IMR-90 (cell line): ENCODE measurements at regions not wholly inside any gene's neighbourhood (a gene's known extent, or its start where the extent isn't known, plus 50 kb on each side); places are given as distances from the start of the nearest gene placed in this dataset.

Source experiments
- ATAC-seq: fragments of 200-7000 bp; cut with Tn5 transposase; 2 replicates; pipeline ENCODE4 v1.9.1; 2020; ENCODE audit warnings: low read depth, mild to moderate bottlenecking, moderate library complexity
- BruUV-seq: library from RNA; stranded (reverse); fragments of 400-500 nt; replicated peaks from 2 replicates; lab custom pipeline; 2021; lab: Mats Ljungman, UMichigan
- CTCF ChIA-PET: fragments of 300-600 bp; formaldehyde crosslinking; extraction: SDS; loops from one replicate; lab custom pipeline; 2021; ENCODE audit warnings: antibody characterized with exemption; lab: Yijun Ruan, JAX
- POLR2A ChIA-PET: fragments of 300-600 bp; sonication (Branson Sonifier 250); formaldehyde crosslinking; loops from one replicate; lab custom pipeline; 2022; ENCODE audit warnings: antibody characterized with exemption; ENCODE audit not compliant: unreplicated experiment; lab: Charles Lee
- DNase-seq: peaks from one replicate; pipeline ENCODE4 v3.0.0; 2013
- H2AFZ ChIP-seq: replicated peaks from 2 replicates; pipeline ENCODE3; 2013; ENCODE audit warnings: low read length, mild to moderate bottlenecking; ENCODE audit not compliant: poor library complexity
- H2AK5ac ChIP-seq: 2 replicates; pipeline ENCODE4 v1.6.1; 2013; ENCODE audit warnings: low read depth, low read length, inconsistent platforms
- H2AK9ac ChIP-seq: replicated peaks from 2 replicates; pipeline ENCODE3; 2013; ENCODE audit warnings: mild to moderate bottlenecking, low read depth, low read length, moderate library complexity; ENCODE audit not compliant: poor library complexity
- H2BK120ac ChIP-seq: 2 replicates; pipeline ENCODE4 v1.6.1; 2013; ENCODE audit warnings: low read depth, low read length, inconsistent platforms
- H2BK15ac ChIP-seq: 3 replicates; pipeline ENCODE4 v1.6.1; 2013; ENCODE audit warnings: low read depth, low read length, inconsistent platforms
- H2BK20ac ChIP-seq: 2 replicates; pipeline ENCODE4 v1.6.1; 2013; ENCODE audit warnings: low read depth, mild to moderate bottlenecking, inconsistent platforms, low read length, moderate library complexity
- H2BK5ac ChIP-seq: 2 replicates; pipeline ENCODE4 v1.6.1; 2013; ENCODE audit warnings: mild to moderate bottlenecking, low read depth, low read length, inconsistent platforms; ENCODE audit not compliant: poor library complexity, severe bottlenecking
- H3K14ac ChIP-seq: replicated peaks from 2 replicates; pipeline ENCODE4 v1.6.1; 2013; ENCODE audit warnings: low read depth, low read length, inconsistent platforms
- H3K18ac ChIP-seq: 2 replicates; pipeline ENCODE4 v1.6.1; 2013; ENCODE audit warnings: low read depth, low read length, control low read depth
- H3K23ac ChIP-seq: 2 replicates; pipeline ENCODE4 v1.6.1; 2013; ENCODE audit warnings: low read depth, low read length, inconsistent platforms
- H3K27ac ChIP-seq: 2 replicates; pipeline ENCODE4 v1.5.1; 2013; ENCODE audit warnings: mild to moderate bottlenecking, control low read depth, low read length; ENCODE audit not compliant: insufficient read depth
- H3K27me3 ChIP-seq: 2 replicates; pipeline ENCODE4 v1.6.1; 2013; ENCODE audit warnings: low read length; ENCODE audit not compliant: control insufficient read depth, insufficient read depth
- H3K36me3 ChIP-seq: 2 replicates; pipeline ENCODE4 v1.6.1; 2013; ENCODE audit warnings: low read length, mixed read lengths; ENCODE audit not compliant: control insufficient read depth, insufficient read depth
- H3K4ac ChIP-seq: 2 replicates; pipeline ENCODE4 v1.6.1; 2013; ENCODE audit warnings: low read depth, low read length, inconsistent platforms
- H3K4me1 ChIP-seq: 2 replicates; pipeline ENCODE4 v1.6.1; 2013; ENCODE audit warnings: low read length, mixed read lengths; ENCODE audit not compliant: control insufficient read depth, insufficient read depth
- H3K4me2 ChIP-seq: 2 replicates; pipeline ENCODE4 v1.6.1; 2013; ENCODE audit warnings: low read depth, mild to moderate bottlenecking, control low read depth, low read length, moderate library complexity
- H3K4me3 ChIP-seq: 2 replicates; pipeline ENCODE4 v1.5.1; 2013; ENCODE audit warnings: low read depth, mild to moderate bottlenecking, control low read depth, low read length, moderate library complexity; ENCODE audit not compliant: insufficient read depth
- H3K56ac ChIP-seq: 2 replicates; pipeline ENCODE4 v1.6.1; 2013; ENCODE audit warnings: low read length, inconsistent platforms; ENCODE audit not compliant: insufficient read depth; ENCODE audit errors: extremely low read depth
- H3K79me1 ChIP-seq, 2 experiments: 2 replicates each; pipeline ENCODE4 v1.6.1; 2013; ENCODE audit warnings: low read length in 2 of 2, inconsistent platforms in 1 of 2, low read depth in 1 of 2
- H3K9ac ChIP-seq: 2 replicates; pipeline ENCODE4 v1.6.1; 2013; ENCODE audit warnings: low read depth, low read length, control low read depth
- H3K9me1 ChIP-seq: 2 replicates; pipeline ENCODE4 v1.6.1; 2013; ENCODE audit warnings: low read length, inconsistent platforms; ENCODE audit not compliant: insufficient read depth
- H3K9me3 ChIP-seq: 2 replicates; pipeline ENCODE4 v1.6.1; 2013; ENCODE audit warnings: low read length; ENCODE audit not compliant: control insufficient read depth, insufficient read depth
- H4K20me1 ChIP-seq: 2 replicates; pipeline ENCODE4 v1.6.1; 2013; ENCODE audit warnings: low read length, inconsistent platforms; ENCODE audit not compliant: insufficient read depth
- H4K5ac ChIP-seq: 2 replicates; pipeline ENCODE4 v1.6.1; 2013; ENCODE audit warnings: mild to moderate bottlenecking, low read depth, low read length, control low read depth
- H4K8ac ChIP-seq, 2 experiments: 2 replicates each; pipeline ENCODE4 v1.6.1; 2013; ENCODE audit warnings: low read depth in 2 of 2, low read length in 2 of 2, control low read depth in 1 of 2, inconsistent platforms in 1 of 2
- H4K91ac ChIP-seq: 2 replicates; pipeline ENCODE4 v1.6.1; 2013; ENCODE audit warnings: low read depth, low read length, inconsistent platforms; ENCODE audit not compliant: insufficient read depth
- CEBPB ChIP-seq: IDR thresholded peaks from 2 replicates; pipeline ENCODE4 v1.6.1; 2012; ENCODE audit warnings: low read depth, low read length, improper control_type of control experiment
- FOS ChIP-seq: fragments of 150-350 bp; IDR thresholded peaks from 2 replicates; pipeline ENCODE4 v1.6.1; 2016; ENCODE audit warnings: low read depth, low read length
- MAFK ChIP-seq: IDR thresholded peaks from 2 replicates; pipeline ENCODE4 v1.6.1; 2012; ENCODE audit warnings: low read depth, low read length, improper control_type of control experiment
- MAZ ChIP-seq: IDR thresholded peaks from 2 replicates; pipeline ENCODE4 v1.6.1; 2012; ENCODE audit warnings: low read depth, mild to moderate bottlenecking, low read length, improper control_type of control experiment, moderate library complexity, borderline replicate concordance
- MXI1 ChIP-seq: IDR thresholded peaks from 2 replicates; pipeline ENCODE4 v1.6.1; 2012; ENCODE audit warnings: low read depth, mild to moderate bottlenecking, low read length, moderate library complexity, borderline replicate concordance
- NFE2L2 ChIP-seq: fragments of 150-350 bp; IDR thresholded peaks from 2 replicates; pipeline ENCODE4 v1.6.1; 2016; ENCODE audit warnings: low read depth, mild to moderate bottlenecking, low read length
- POLR2A ChIP-seq: IDR thresholded peaks from 2 replicates; pipeline ENCODE4 v1.6.1; 2012; ENCODE audit warnings: mild to moderate bottlenecking, low read depth, low read length
- RAD21 ChIP-seq: IDR thresholded peaks from 2 replicates; pipeline ENCODE4 v1.6.1; 2012; ENCODE audit warnings: low read length, improper control_type of control experiment
- RCOR1 ChIP-seq: IDR thresholded peaks from 2 replicates; pipeline ENCODE4 v1.6.1; 2012; ENCODE audit warnings: mild to moderate bottlenecking, low read length, improper control_type of control experiment; ENCODE audit not compliant: insufficient replicate concordance
- RFX5 ChIP-seq: IDR thresholded peaks from 2 replicates; pipeline ENCODE4 v1.8.0; 2012; ENCODE audit warnings: low read depth, mild to moderate bottlenecking, low read length, moderate library complexity
- SMC3 ChIP-seq: fragments of 150-350 bp; IDR thresholded peaks from 2 replicates; pipeline ENCODE4 v1.6.1; 2016; ENCODE audit warnings: low read depth, mild to moderate bottlenecking, antibody characterized with exemption, low read length, moderate library complexity
- WGBS, 2 experiments: methylation state at CpG; one replicate each; pipeline versions ENCODE4 v1.1.5 to v1.1.7; 2013; ENCODE audit warnings: missing lambda C conversion rate in 2 of 2; ENCODE audit not compliant: insufficient read length in 1 of 2; ENCODE audit errors: extremely low coverage in 2 of 2; 5-methylcytosine and 5-hydroxymethylcytosine counted together
- dilution Hi-C: fragments of 300-500 bp; cut with HindIII; formaldehyde crosslinking; loops from one replicate; pipeline ENCODE4 v1.14.3; 2018; ENCODE audit warnings: low sequenced_read_pairs; ENCODE audit not compliant: unreplicated experiment
- in situ Hi-C: fragments of 300-500 bp; cut with MboI; formaldehyde crosslinking; loops from 3 replicates; pipeline ENCODE4 v1.14.3; 2019; ENCODE audit warnings: low sequenced_read_pairs, inconsistent platforms, mixed read lengths
- intact Hi-C: fragments of 100-400 bp; cut with micrococcal nuclease; formaldehyde crosslinking; loops from 2 replicates; pipeline ENCODE4 v1.10.0; 2022
- TF ChIP-seq, protein P1 (sequence below): conservative IDR thresholded peaks from 2 replicates; pipeline ENCODE4 v1.5.1; 2012; ENCODE audit warnings: mild to moderate bottlenecking, low read depth, low read length, improper control_type of control experiment
- TF ChIP-seq, protein P2 (sequence below): fragments of 150-350 bp; IDR thresholded peaks from 2 replicates; pipeline ENCODE4 v1.6.1; 2016; ENCODE audit warnings: low read depth, mild to moderate bottlenecking, low read length, moderate library complexity, borderline replicate concordance
- TF ChIP-seq, protein P3 (sequence below): fragments of 150-350 bp; IDR thresholded peaks from 2 replicates; pipeline ENCODE4 v1.6.1; 2017; ENCODE audit warnings: mild to moderate bottlenecking, antibody characterized with exemption, low read length, low read depth

DNA sequence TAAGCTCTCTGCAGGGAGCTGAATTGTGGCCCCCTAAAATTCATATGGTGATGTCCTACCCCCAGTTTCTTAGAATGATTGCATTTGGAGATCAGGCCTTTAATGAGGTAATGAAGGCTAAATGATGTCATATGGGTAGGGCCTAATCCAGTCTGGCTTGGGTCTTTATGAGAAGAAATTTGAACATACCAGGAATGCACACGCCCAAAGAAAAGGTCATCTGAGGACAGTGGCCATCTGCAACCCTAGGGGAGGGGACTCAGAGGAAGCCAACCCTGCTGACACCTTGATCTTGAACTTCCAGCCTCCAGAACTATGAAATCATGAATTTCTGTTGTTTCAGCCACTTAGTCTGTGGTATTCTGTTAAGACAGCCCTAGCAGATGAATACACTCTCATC is 426.7 kb downstream of the EPHA4 start:
- ATAC-seq: no peak
- Histone ChIP-seq H3K4ac (no peak overlapping the region), H2AFZ (no peak overlapping the region), H3K27me3 (no peaks in the 10 kb centered on the region), H2AK5ac (no peak overlapping the region), H3K36me3 (no peaks in the 10 kb centered on the region), H3K18ac (no peak overlapping the region), H2BK20ac (no peak overlapping the region), H3K23ac (no peak overlapping the region), H4K5ac (no peak overlapping the region), H4K20me1 (no peaks in the 10 kb centered on the region), H3K27ac (no peak overlapping the region), H2BK5ac (no peak overlapping the region), H3K56ac (no peak overlapping the region), H3K4me1 (no peaks in the 10 kb centered on the region), H3K9me1 (no peaks in the 10 kb centered on the region), H2BK120ac (no peak overlapping the region), H3K4me3 (no peak overlapping the region), H3K4me2 (no peak overlapping the region), H2AK9ac (no peak overlapping the region), H2BK15ac (no peak overlapping the region), H3K14ac (no peak overlapping the region), H4K91ac (no peak overlapping the region), H3K9me3 (no peaks in the 10 kb centered on the region), H4K8ac (no peak overlapping the region), H3K79me1 (no peaks in the 10 kb centered on the region), H3K9ac (no peak overlapping the region)
- TF ChIP-seq MAFK (no peak), CEBPB (no peak), MAZ (no peak), RCOR1 (no peak), RAD21 (no peak), NFE2L2 (no peak), RFX5 (no peak), SMC3 (no peak), MXI1 (no peak), FOS (no peak), POLR2A (no peak)
- TF ChIP-seq, protein P1, sequence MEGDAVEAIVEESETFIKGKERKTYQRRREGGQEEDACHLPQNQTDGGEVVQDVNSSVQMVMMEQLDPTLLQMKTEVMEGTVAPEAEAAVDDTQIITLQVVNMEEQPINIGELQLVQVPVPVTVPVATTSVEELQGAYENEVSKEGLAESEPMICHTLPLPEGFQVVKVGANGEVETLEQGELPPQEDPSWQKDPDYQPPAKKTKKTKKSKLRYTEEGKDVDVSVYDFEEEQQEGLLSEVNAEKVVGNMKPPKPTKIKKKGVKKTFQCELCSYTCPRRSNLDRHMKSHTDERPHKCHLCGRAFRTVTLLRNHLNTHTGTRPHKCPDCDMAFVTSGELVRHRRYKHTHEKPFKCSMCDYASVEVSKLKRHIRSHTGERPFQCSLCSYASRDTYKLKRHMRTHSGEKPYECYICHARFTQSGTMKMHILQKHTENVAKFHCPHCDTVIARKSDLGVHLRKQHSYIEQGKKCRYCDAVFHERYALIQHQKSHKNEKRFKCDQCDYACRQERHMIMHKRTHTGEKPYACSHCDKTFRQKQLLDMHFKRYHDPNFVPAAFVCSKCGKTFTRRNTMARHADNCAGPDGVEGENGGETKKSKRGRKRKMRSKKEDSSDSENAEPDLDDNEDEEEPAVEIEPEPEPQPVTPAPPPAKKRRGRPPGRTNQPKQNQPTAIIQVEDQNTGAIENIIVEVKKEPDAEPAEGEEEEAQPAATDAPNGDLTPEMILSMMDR: no peak
- TF ChIP-seq, protein P2, sequence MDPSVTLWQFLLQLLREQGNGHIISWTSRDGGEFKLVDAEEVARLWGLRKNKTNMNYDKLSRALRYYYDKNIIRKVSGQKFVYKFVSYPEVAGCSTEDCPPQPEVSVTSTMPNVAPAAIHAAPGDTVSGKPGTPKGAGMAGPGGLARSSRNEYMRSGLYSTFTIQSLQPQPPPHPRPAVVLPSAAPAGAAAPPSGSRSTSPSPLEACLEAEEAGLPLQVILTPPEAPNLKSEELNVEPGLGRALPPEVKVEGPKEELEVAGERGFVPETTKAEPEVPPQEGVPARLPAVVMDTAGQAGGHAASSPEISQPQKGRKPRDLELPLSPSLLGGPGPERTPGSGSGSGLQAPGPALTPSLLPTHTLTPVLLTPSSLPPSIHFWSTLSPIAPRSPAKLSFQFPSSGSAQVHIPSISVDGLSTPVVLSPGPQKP: no peak
- TF ChIP-seq, protein P3, sequence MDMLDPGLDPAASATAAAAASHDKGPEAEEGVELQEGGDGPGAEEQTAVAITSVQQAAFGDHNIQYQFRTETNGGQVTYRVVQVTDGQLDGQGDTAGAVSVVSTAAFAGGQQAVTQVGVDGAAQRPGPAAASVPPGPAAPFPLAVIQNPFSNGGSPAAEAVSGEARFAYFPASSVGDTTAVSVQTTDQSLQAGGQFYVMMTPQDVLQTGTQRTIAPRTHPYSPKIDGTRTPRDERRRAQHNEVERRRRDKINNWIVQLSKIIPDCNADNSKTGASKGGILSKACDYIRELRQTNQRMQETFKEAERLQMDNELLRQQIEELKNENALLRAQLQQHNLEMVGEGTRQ: no peak
- ChIA-PET POLR2A (no interaction called here), CTCF (interaction anchor here (1.4 kb wide), 1 partner anchor 15 kb away, joined by 3 read pairs; no protein-coding TSS in a partner anchor)
- dilution Hi-C loops: no loop called here
- WGBS, 2 experiments: no CpG with 5 or more reads among the region's 1 CpG
- intact Hi-C loops: no loop called here
- BruUV-seq: no TSS peak
- DNase-seq: no peak
- in situ Hi-C loops: no loop called here
